Fibroblast of pulmonary artery (primary cell): ENCODE measurements at regions not wholly inside any gene's neighbourhood (a gene's known extent, or its start where the extent isn't known, plus 50 kb on each side); places are given as distances from the start of the nearest gene placed in this dataset.
"Not testable (repeated sequence)": the region's sequence is repeated elsewhere in the genome, so short reads cannot be mapped to it uniquely, and the experiment has no call there.

Source experiments
- DNase-seq: peaks from one replicate; pipeline ENCODE4 v3.0.0-alpha.2; 2010; ENCODE audit warnings: low read depth
- H3K4me3 ChIP-seq: replicated peaks from 2 replicates; pipeline ENCODE4 v1.5.1; 2011; ENCODE audit warnings: low read depth, mild to moderate bottlenecking, control low read depth, low read length, moderate library complexity
- TF ChIP-seq, protein P1 (sequence below): IDR thresholded peaks from 2 replicates; pipeline ENCODE4 v1.5.1; 2011; ENCODE audit warnings: mild to moderate bottlenecking, control low read depth, low read length, inconsistent platforms; ENCODE audit errors: missing control alignments

GRCh38 chr11:123330071-123330470, 100.0 kb upstream of the GRAMD1B start:
- no peak overlapping the region for H3K4me3 ChIP-seq
- TF ChIP-seq, protein P1, sequence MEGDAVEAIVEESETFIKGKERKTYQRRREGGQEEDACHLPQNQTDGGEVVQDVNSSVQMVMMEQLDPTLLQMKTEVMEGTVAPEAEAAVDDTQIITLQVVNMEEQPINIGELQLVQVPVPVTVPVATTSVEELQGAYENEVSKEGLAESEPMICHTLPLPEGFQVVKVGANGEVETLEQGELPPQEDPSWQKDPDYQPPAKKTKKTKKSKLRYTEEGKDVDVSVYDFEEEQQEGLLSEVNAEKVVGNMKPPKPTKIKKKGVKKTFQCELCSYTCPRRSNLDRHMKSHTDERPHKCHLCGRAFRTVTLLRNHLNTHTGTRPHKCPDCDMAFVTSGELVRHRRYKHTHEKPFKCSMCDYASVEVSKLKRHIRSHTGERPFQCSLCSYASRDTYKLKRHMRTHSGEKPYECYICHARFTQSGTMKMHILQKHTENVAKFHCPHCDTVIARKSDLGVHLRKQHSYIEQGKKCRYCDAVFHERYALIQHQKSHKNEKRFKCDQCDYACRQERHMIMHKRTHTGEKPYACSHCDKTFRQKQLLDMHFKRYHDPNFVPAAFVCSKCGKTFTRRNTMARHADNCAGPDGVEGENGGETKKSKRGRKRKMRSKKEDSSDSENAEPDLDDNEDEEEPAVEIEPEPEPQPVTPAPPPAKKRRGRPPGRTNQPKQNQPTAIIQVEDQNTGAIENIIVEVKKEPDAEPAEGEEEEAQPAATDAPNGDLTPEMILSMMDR = no peak
- peak; percentile 14 for DNase-seq

DNA sequence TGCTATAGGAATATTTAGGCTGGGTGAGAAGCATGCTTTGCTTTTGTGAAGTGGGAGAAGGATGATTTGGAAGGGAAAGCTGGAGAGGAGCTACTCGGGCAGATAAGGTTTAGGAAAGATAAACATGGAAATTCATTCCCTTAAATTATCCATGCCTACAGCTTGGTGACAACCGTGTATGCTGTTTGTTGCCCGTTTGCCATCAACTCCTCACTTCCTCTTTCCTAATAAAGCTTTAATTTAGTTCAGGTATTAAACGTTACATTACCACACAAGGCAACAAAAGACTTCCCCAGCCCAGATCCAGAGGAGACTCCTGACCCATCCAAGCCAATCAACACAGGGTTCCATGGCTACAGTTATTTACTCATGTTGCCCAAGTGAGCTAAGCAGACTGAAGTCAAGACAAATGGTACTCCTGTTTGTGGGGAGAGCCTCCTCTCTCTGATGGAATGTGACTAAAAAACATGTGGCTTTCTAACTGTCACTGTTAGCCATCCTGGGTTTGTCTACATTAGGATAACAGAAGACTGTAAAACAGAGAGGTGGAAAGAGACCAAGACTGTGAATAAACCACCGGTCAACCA, 101.7 kb upstream of the GRAMD1B start:
- no peak for DNase-seq
- no peak overlapping the region for H3K4me3 ChIP-seq
- TF ChIP-seq, protein P1 = no peak

DNA sequence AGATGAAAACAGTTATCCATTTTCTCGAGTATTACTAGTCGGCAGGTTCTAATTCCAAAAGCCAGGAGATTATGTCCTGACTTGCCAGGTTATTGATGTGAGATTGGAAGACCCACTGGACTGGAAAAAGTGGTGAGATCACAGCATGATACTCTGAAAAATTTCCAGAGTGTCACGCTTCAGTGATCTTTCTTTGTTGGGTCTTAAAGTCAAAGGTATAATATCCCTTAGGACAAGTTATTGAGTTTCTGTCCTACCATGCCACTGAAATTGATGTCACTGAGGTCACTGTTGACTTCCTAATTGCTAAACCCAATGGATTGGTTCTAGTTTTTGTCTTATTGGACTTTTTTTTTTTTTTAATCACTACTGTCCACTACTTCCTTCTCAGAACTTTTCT, 104.5 kb upstream of the GRAMD1B start:
- TF ChIP-seq, protein P1 = no peak
- DNase-seq = no peak
- H3K4me3 ChIP-seq = no peak overlapping the region

DNA sequence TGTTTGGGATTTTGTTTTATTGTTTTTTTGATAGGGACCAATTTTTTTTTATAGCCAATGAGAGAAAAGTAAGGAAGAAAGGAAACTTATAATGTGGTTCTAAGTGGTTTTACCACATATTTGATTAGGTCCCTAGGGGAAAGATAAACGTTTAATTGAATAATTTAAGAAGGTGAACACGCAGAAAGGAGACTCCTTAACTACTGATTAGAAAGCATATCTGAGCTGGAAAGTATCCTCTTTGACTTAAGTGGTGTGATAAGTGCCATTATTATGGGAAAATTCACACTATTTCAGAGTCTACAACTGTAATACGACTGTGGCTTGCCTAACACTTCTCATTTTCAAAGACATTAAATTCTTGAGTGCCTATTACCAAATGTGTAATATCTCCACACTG, 106.5 kb upstream of the GRAMD1B start:
- TF ChIP-seq, protein P1 = no peak
- no peak for DNase-seq
- no peak overlapping the region for H3K4me3 ChIP-seq

GRCh38 chr11:123321636-123322035, 108.4 kb upstream of the GRAMD1B start:
- no peak for DNase-seq
- no peak overlapping the region for H3K4me3 ChIP-seq
- TF ChIP-seq, protein P1 = no peak

GRCh38 chr11:123318623-123319022, 111.4 kb upstream of the GRAMD1B start:
- no peak overlapping the region for H3K4me3 ChIP-seq
- TF ChIP-seq, protein P1 = no peak
- DNase-seq = no peak

DNA sequence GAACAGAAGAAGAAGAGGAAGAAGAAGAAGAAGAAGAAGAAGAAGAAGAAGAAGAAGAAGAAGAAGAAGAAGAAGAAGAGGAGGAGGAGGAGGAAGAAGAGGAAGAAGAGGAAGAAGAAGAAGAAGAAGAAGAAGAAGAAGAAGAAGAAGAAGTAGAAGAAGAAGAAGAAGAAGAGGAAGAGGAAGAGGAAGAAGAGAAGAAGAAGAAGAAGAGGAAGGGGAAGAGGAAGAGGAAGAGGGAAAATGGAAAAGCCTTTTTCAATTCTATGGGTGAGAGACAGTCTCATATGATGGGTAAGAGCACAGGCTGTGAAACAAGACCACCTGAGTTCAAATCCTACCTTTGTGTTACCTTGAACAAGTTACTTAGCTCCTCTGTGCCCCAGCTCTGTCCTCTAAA, 111.9 kb upstream of the GRAMD1B start:
- H3K4me3 ChIP-seq, DNase-seq: not testable (repeated sequence)
